SK-N-SH (cell line): ENCODE measurements at regions not wholly inside any gene's neighbourhood (a gene's known extent, or its start where the extent isn't known, plus 50 kb on each side); places are given as distances from the start of the nearest gene placed in this dataset.

Experiments
- CTCF ChIP-seq: fragments of 200-600 bp; sonication (generic); IDR thresholded peaks from 2 replicates; pipeline ENCODE4 v1.6.1; 2017; ENCODE audit warnings: antibody characterized with exemption, mild to moderate bottlenecking, moderate library complexity
- EP300 ChIP-seq, 2 experiments: IDR thresholded peaks; 2 replicates each; pipeline versions ENCODE4 v1.4.0 to v1.6.1; 2012; ENCODE audit warnings: borderline replicate concordance in 1 of 2, low read depth in 1 of 2, low read length in 1 of 2
- EZH2phosphoT487 ChIP-seq: fragments of 200-600 bp; sonication (generic); IDR thresholded peaks from 2 replicates; pipeline ENCODE4 v1.6.1; 2017; ENCODE audit warnings: low read depth, mixed run types, mild to moderate bottlenecking, antibody characterized with exemption, moderate library complexity, borderline replicate concordance
- POLR2AphosphoS5 ChIP-seq: IDR thresholded peaks from 2 replicates; pipeline ENCODE4 v1.6.1; 2012; ENCODE audit warnings: low read depth, low read length
- RAD21 ChIP-seq: IDR thresholded peaks from 2 replicates; pipeline ENCODE4 v1.6.1; 2012; ENCODE audit warnings: mild to moderate bottlenecking, low read length
- TAF1 ChIP-seq: IDR thresholded peaks from 2 replicates; pipeline ENCODE4 v1.6.1; 2012; ENCODE audit warnings: low read depth, mild to moderate bottlenecking, low read length, moderate library complexity, borderline replicate concordance

GRCh38 chr18:71398531-71398930, 1109.7 kb downstream of the SOCS6 start:
- no peak for TF ChIP-seq EZH2phosphoT487
- peak; percentile 72 for TF ChIP-seq RAD21
- TF ChIP-seq CTCF, result peak; percentile 52
- no peak for TF ChIP-seq EP300 (IDR thresholded peaks at IDR 0.05; ENCODE audit: borderline replicate concordance in 1 of 2, low read depth in 1 of 2, low read length in 1 of 2)
- TF ChIP-seq TAF1, result no peak
- no peak for TF ChIP-seq POLR2AphosphoS5
